ENCODE measurements at regions not wholly inside any gene's neighbourhood (a gene's known extent, or its start where the extent isn't known, plus 50 kb on each side); places are given as distances from the start of the nearest gene placed in this dataset.

- no peak for TF ChIP-seq CTCF (optimal IDR thresholded peaks at IDR 0.05 in 1 of 3, IDR thresholded peaks at IDR 0.05 in 1 of 3, conservative IDR thresholded peaks at IDR 0.05 in 1 of 3; ENCODE audit: extremely low read depth in 1 of 3, insufficient read depth in 2 of 3, low read length in 3 of 3)
- TF ChIP-seq EZH2 (IDR thresholded peaks at IDR 0.05; ENCODE audit: low read length), result no peak
Measured at GRCh38 chr9:24901319-24901718, 355.6 kb upstream of the IZUMO3 start.
